ENCODE measurements at regions not wholly inside any gene's neighbourhood (a gene's known extent, or its start where the extent isn't known, plus 50 kb on each side); places are given as distances from the start of the nearest gene placed in this dataset.

GRCh38 chr4:85376285-85376684 is 98.7 kb upstream of the ARHGAP24 start:
- TF ChIP-seq CTCF (IDR thresholded peaks at IDR 0.05): no peak
- TF ChIP-seq ZFX (IDR thresholded peaks at IDR 0.05; ENCODE audit: borderline replicate concordance): no peak
- no peak overlapping the region for H3K27ac ChIP-seq

- H3K27ac ChIP-seq: no peak overlapping the region
- TF ChIP-seq CTCF (IDR thresholded peaks at IDR 0.05): no peak
- no peak for TF ChIP-seq ZFX (IDR thresholded peaks at IDR 0.05; ENCODE audit: borderline replicate concordance)
These were observed 93.0 kb upstream of the ARHGAP24 start for GRCh38 chr4:85381968-85382367.

GRCh38 chr4:85391071-85391470 is 83.9 kb upstream of the ARHGAP24 start:
- no peak overlapping the region for H3K27ac ChIP-seq
- TF ChIP-seq ZFX (IDR thresholded peaks at IDR 0.05; ENCODE audit: borderline replicate concordance) (no peak), CTCF (IDR thresholded peaks at IDR 0.05) (no peak)

- no peak for TF ChIP-seq ZFX (IDR thresholded peaks at IDR 0.05; ENCODE audit: borderline replicate concordance)
- no peak for TF ChIP-seq CTCF (IDR thresholded peaks at IDR 0.05)
- H3K27ac ChIP-seq: no peak overlapping the region
These were observed 83.2 kb upstream of the ARHGAP24 start for GRCh38 chr4:85391589-85392410.

GRCh38 chr4:85393201-85393600 is 81.7 kb upstream of the ARHGAP24 start:
- TF ChIP-seq CTCF (IDR thresholded peaks at IDR 0.05): no peak
- TF ChIP-seq ZFX (IDR thresholded peaks at IDR 0.05; ENCODE audit: borderline replicate concordance): no peak

GRCh38 chr4:85398276-85398675 is 76.7 kb upstream of the ARHGAP24 start:
- TF ChIP-seq CTCF (IDR thresholded peaks at IDR 0.05): no peak
- no peak for TF ChIP-seq ZFX (IDR thresholded peaks at IDR 0.05; ENCODE audit: borderline replicate concordance)
- H3K27ac ChIP-seq: no peak overlapping the region

More at GRCh38 chr4:85393201-85393600, 81.7 kb upstream of the ARHGAP24 start:
- H3K27ac ChIP-seq: no peak overlapping the region

GRCh38 chr4:85399270-85399669 is 75.7 kb upstream of the ARHGAP24 start:
- no peak for TF ChIP-seq CTCF (IDR thresholded peaks at IDR 0.05)
- TF ChIP-seq ZFX (IDR thresholded peaks at IDR 0.05; ENCODE audit: borderline replicate concordance): no peak
- no peak overlapping the region for H3K27ac ChIP-seq

All from 22Rv1 (cell line).